Superior temporal gyrus (tissue), 1 donor: ENCODE measurements at regions not wholly inside any gene's neighbourhood (a gene's known extent, or its start where the extent isn't known, plus 50 kb on each side); places are given as distances from the start of the nearest gene placed in this dataset.

Source experiments
- DNase-seq: peaks from one replicate; pipeline ENCODE4 v3.0.0-alpha.2; 2016; ENCODE audit errors: extremely low spot score

DNA sequence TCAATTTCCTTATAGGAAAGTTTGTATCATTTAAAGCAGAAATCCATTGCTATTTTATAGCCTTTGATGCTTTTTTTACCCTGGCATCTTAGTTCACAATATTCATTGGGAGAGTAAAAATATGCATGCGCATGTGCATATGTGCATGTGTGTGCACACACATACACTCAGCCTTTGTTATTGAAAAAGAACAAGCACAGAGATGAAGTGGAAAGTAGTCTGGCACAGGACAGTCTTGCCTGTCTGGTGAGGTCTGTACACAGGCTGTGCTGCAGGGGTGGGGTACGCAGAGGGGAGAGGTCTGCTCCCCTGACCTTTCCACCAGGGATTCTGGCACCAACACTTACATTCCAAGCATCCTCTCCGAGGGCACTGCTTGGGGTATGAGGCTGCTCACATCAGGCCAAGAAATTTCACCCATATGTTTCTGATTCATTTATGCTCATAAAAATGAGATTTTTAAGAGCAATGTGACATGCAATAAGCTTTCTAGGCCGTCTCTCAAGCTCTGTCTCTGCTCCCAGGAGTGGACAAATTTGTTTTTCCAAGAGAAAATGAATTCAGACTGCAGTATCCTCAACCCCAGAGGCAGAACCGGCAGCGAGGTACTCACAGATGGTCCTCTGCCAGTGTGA, 237.2 kb downstream of the INSIG2 start:
- DNase-seq, result no peak

DNA sequence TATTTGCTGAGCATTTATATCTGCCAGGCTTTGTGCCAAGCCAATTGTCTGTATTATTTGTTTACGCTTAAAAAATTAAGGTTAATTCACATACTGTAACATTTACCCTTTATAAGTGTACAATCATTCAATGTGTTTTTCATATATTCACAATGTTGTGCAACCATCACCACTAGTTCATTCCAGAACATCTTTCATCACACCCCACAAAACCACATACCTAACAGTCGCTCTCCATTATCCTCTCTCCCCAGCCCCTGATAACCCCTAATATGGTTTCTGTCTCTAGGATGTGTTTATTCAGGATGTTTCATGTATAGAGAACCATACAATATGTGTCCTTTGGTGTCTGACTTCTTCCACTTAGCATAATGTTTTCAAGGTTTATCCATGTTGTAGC, 234.1 kb downstream of the INSIG2 start:
- no peak for DNase-seq

- DNase-seq, result no peak
Observed at GRCh38 chr2:118321432-118322105, 233.3 kb downstream of the INSIG2 start.

- no peak for DNase-seq
Observed at GRCh38 chr2:118320658-118321057, 232.4 kb downstream of the INSIG2 start.

DNA sequence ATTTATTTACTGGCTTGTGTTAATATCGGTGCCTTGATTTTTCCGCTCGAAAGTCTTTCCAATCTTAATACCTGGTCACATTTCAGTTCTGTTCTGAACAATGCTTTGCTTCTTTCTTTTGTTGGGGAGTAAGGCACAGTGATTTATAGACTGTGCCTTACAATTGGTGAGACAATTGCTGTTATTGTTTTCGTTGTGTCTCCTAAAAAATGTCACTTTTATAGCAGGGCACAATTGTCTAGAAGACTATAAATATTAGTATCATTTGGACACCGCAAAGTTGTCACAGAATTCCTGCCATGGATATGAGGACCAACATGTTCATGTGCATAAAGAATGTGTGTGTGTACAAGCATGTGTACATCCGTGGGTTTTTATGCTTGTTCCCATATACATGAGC, 231.9 kb downstream of the INSIG2 start:
- no peak for DNase-seq

- no peak for DNase-seq
Observed at GRCh38 chr2:118319271-118319684, 231.0 kb downstream of the INSIG2 start.

DNA sequence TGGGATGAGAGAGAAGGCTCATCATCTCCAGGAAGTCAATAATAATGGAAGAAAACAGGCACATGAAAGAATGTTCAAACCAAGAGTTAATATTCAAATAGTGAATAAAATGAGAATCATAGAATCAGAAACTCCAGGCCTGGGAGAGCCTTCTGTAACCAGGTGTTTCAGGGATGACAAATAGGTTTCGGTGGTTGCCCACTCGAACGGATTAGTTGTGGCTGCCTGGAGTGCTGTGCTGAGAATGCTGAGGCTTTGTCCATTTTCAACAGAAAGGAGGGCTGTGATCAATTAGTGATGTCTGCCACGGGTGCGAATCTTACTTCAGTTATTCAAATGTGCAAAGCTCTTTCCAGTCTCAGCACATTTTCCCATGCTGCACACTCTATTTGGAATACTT, 227.3 kb downstream of the INSIG2 start:
- no peak for DNase-seq

GRCh38 chr2:118312969-118313756, 224.9 kb downstream of the INSIG2 start:
- DNase-seq, result no peak

- DNase-seq, result peak; percentile 24
Observed at GRCh38 chr2:118310681-118311429, 222.6 kb downstream of the INSIG2 start.

GRCh38 chr2:118309946-118310680, 221.8 kb downstream of the INSIG2 start:
- DNase-seq, result peak; percentile 67

GRCh38 chr2:118309257-118309945, 221.1 kb downstream of the INSIG2 start:
- no peak for DNase-seq

GRCh38 chr2:118307864-118308263, 219.6 kb downstream of the INSIG2 start:
- no peak for DNase-seq

GRCh38 chr2:118301248-118301647, 213.0 kb downstream of the INSIG2 start:
- no peak for DNase-seq

DNA sequence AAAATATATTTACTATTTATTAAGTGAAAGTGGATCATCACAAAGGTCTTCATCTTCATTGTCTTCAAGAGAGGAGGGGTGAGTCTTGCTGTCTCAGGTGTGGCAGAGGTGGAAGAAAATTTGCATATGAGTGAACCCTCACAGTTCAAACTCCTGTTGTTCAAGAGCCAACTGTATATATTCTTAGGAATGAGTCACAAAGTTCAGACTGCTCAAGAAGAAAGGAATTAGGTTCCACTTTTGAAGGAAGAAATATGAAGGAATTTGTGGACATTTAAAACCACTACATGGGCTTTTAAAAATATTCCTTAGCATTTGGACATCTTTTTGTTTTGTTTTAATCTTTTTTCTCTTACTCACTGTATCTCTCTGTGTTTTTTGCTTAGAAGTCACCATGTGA, 212.6 kb downstream of the INSIG2 start:
- no peak for DNase-seq

DNA sequence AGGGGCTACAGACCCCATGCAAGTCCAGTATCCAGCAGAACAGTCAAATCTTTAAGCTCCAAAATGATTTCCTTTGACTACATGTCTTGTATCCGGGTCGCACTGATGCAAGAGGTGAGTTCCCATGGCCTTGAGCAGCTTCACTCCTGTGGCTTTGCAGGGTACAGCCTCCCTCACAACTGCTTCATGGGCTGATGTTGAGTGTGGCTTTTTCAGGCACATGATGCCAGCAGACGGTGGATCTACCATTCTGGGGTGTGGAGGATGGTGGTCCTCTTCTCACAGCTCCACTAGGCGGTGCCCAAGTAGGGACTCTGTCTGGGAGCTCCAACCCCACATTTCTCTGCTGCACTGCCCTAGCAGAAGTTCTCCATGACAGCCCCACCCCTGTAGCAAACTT, 208.4 kb downstream of the INSIG2 start:
- no peak for DNase-seq

DNA sequence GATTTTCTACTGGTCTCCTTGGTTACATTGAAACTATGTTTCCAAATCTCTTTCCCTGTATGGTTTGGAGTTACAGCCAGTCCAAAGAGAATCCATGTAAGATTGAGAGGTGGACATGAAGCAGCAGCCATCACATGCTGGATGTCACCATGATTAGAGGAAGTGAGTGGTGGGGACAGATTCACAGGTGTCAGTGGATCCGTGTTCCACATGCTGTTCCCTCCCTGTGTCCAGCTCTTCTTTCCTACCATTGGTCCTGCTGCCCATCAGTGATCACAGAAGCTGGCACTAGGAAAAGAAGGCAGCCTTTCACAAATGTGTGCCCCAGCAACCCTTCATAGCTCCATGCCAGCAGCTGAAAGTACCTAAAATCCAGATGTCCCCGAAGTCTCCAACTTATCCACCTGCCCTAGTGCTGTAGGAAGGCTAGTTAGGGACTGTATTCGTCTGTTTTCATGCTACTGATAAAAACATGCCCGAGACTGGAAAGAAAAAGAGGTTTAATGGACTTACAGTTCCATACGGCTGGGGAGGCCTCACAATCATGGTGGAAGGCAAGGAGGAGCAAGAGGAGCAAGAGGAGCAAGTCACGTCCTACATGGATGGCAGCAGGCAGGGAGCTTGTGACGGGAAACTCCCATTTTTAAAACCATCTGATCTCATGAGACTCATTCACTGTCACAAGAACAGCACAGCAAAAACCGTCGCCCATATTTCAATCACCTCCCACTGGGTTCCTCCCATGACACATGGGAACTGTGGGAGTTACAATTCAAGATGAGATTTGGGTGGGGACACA, 207.5 kb downstream of the INSIG2 start:
- no peak for DNase-seq

DNA sequence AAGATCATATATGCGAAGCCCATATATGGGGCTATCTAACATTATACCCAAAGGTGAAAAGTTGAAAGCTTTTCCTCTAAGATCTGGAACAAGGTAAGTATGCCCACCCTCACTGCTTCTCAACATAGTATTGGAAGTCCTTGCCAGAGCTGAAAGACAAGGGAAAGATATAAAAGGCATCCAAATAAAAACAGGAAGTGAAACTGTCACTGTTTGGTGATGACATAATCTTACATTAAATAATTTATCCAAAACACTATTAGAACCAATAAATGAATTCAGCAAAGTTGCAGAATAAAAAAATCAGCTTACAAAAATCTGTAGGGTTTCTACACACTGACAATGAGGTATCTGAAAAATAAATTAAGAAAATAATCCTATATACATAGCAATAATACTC, 205.8 kb downstream of the INSIG2 start:
- DNase-seq, result no peak

- peak; percentile 15 for DNase-seq
Observed at GRCh38 chr2:118292991-118293390, 204.7 kb downstream of the INSIG2 start.

DNA sequence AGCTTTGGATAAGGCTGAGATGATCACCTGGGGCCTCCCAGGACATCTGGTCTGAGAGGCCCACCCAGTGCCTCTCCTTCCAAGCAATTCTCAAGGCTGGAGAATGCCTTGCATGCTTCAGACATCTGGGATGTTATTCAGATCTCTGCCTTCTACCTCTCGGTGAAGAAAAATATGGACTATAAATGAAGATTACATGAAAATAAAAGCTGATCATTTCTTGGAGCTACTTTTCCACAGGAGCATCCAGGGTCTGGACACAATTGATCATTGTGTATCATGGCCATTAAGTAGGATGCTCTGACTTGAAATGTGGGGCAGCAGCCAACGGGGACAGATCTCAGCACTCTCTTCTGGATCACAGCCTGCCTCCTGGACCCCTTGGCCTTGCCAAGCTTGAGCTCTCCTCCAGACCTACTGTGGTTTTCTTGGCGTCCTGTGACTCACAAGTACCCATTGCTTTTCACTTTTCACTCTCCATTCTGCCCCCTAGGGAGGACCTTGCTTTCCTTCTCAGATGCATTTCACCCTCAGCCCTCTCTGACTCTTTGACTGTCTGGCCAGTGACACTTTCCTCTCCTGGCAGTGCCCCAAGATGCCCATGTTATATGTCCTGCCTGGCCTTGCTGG, 203.1 kb downstream of the INSIG2 start:
- no peak for DNase-seq
